Activated CD8-positive, alpha-beta memory T cell treated with anti-CD3 and anti-CD28 coated beads for 36 hours (primary cell): ENCODE measurements at regions not wholly inside any gene's neighbourhood (a gene's known extent, or its start where the extent isn't known, plus 50 kb on each side); places are given as distances from the start of the nearest gene placed in this dataset.
"Not testable (repeated sequence)": the region's sequence is repeated elsewhere in the genome, so short reads cannot be mapped to it uniquely, and the experiment has no call there.

Source experiments
- CTCF ChIA-PET: fragments of 350-600 bp; sonication (Branson Sonifier 250); formaldehyde crosslinking; loops from one replicate; lab custom pipeline; 2021; ENCODE audit warnings: antibody characterized with exemption; lab: Charles Lee
- POLR2A ChIA-PET: fragments of 350-600 bp; sonication (Branson Sonifier 250); formaldehyde crosslinking; loops from one replicate; lab custom pipeline; 2021; ENCODE audit warnings: antibody characterized with exemption; lab: Charles Lee

DNA sequence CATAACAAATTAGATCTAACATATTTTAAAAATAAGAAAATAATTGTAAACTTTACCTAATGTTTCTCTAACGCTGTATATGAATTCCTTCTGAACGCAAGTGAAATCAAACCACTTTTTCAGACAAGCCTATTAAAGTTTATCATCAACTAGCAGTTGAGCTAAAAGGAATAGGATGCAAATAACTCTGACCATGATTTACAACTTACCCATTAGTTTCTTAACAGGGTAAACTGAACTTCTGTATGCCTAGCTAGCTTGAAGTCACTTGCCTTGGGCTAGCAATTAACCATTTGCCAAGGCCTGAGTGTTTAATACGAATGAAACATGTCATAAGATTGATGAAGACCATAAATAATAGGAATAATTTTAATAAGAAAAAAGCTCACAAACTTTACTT, 762.7 kb upstream of the ARRDC3 start:
- ChIA-PET POLR2A (no interaction called here), CTCF (no interaction called here)

DNA sequence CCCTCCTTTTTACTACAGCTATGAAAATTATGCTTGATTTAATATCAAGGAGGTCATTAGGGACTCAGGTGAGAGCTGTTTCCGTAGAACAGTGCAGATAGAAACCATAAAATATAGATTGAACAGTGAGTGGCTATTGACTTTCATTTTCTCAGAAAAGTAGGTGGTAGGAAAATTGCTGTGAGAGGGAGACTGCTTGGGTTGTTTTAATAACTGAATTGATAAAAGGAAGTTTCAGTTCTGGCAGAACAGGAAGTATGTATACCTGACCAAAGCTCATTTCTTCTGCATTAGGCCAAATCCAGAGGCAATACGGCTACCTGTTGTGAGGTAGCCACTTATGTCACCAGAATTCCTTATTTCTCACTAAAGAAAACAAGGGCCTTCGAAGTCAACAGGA, 761.7 kb upstream of the ARRDC3 start:
- POLR2A ChIA-PET = no interaction called here

DNA sequence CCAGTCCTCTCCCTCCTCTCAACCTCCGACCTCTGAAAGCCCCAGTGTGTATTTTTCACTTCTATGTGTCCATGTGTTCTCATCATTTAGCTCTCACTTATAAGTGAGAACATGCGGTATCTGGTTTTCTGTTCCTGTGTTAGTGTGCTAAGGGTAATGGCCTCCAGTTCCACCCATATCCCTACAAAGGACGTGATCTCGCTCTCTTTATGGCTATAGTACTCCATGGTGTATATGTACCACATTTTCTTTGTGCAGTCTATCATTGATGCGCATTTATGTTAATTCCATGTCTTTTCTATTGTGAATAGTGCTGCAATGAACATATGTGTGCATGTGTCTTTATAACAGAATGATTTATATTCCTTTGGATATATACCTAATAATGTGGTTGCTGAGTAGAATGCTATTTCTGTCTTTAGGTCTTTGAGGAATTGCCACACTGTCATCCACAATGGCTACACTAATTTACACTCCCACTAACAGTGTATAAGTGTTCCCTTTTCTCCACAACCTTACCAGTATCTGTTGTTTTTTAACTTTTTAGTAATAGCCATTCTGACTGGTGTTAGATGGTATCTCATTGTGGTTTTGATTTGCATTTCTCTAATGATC, 749.3 kb upstream of the ARRDC3 start:
- CTCF ChIA-PET, POLR2A ChIA-PET: not testable (repeated sequence)

More for the DNA sequence above, 761.7 kb upstream of the ARRDC3 start:
- CTCF ChIA-PET = no interaction called here

DNA sequence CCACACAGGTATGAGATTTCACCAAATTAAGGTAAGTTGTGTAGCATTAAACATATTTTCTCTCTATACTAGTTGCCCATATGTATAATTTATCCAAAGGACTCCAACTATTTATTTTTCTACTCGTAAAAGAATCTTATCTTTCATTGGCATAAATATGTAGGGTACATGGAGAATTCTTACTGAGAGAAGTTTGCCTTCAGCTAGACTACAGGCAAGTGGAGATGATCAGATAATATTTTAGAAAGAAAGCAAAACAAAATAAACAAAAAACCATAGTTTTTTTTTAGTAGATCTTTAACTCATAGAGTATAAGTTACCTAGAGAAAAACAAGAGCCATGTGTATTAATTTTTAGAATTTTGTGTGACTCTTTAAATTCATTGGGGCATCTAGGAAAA, 743.1 kb upstream of the ARRDC3 start:
- POLR2A ChIA-PET = no interaction called here
- CTCF ChIA-PET = no interaction called here

DNA sequence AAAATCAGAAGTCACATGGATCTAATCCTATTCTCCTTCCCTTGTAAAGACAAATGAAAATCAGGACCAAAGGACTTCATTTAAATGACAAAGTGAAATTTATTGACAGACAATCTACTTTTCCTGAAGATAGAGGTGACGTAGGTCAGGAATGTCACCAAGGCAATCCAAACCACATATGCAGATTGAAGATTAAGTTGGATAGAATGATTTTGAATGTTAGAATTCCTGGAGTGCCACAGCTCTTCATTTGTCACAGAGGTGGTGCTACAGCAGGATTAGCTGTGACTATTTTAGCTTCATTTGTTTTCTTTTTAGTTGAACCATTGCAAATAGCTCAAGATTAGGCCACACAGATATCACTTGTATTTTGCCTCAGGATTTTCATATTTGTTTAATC, 736.0 kb upstream of the ARRDC3 start:
- ChIA-PET POLR2A (no interaction called here), CTCF (no interaction called here)

DNA sequence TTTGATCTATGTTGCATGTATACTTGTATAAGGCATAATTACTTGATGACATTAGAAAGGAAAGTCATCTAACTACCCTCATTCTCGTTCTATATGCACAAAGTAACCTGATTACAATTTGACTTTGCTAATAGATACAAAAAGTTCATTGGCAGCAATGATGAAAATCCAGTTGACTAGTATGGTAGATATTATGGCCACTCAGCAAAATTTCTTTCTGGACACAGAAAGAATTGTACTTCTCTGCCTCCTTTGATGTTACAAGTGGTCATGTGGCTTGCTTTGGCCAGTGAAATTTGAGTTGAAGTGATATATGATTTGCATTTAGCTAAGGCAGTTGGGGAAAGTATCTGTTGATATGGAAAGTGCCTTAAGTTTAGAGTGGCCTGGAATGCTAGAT, 723.7 kb upstream of the ARRDC3 start:
- ChIA-PET CTCF (no interaction called here), POLR2A (no interaction called here)

DNA sequence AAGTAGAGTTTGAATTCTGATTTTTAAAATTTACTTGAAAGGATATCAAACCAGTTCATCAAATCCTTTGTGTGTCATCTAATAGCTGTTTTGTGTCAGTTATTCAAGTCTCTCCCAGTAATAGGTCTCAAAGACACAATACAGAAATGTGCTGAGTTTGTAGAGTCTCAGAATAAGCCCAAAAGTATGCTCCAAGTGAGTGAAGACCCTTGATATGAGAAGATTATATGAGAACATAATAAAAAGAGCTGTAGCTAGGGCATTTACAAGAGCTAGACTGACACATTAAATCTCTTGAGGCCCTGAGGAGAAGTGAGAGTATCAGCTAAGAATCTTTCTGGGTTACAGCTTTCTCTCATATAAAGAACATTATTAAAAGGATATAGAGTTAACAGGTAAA, 721.0 kb upstream of the ARRDC3 start:
- CTCF ChIA-PET = no interaction called here

DNA sequence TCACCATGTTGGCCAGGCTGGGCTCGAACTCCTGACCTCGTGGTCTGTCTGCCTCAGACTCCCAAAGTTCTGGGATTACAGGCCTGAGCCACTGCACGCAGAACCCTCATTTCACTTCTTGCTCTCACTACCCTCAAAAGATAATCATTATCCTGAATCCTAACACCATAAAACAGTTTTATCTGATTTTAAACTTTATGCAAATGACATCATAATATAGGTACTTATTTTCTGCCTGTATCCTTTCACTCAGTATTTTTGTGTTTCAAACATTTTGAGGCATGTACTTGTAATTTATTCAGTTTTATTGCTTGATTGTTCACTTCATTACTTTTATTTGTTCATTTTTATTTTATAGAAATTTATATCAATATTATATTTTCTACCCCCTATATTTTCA, 719.2 kb upstream of the ARRDC3 start:
- POLR2A ChIA-PET = no interaction called here
- CTCF ChIA-PET = no interaction called here

More for the DNA sequence above, 721.0 kb upstream of the ARRDC3 start:
- POLR2A ChIA-PET = interaction anchor here (0.7 kb wide), 1 partner anchor 1694 kb away, joined by 3 read pairs; the partner anchor contains the start of gene CETN3

DNA sequence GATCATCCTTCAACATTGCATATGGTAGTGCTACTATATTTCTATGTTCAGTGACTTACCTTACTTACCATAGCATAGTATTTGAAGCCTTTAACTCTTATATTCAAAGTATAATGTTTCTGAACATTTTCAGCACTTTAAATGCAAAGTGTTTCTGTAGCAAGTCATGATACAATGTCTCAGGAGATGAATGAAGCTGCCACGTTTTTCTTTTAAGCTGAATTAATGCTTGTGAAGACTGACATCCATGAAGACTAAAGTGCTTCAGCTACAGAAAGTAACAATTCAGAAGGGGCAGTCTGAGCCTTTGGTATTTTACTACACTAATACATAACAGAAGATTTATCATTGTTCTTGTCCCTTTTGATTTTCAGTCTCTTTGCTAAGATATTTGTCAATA, 709.1 kb upstream of the ARRDC3 start:
- POLR2A ChIA-PET = no interaction called here

DNA sequence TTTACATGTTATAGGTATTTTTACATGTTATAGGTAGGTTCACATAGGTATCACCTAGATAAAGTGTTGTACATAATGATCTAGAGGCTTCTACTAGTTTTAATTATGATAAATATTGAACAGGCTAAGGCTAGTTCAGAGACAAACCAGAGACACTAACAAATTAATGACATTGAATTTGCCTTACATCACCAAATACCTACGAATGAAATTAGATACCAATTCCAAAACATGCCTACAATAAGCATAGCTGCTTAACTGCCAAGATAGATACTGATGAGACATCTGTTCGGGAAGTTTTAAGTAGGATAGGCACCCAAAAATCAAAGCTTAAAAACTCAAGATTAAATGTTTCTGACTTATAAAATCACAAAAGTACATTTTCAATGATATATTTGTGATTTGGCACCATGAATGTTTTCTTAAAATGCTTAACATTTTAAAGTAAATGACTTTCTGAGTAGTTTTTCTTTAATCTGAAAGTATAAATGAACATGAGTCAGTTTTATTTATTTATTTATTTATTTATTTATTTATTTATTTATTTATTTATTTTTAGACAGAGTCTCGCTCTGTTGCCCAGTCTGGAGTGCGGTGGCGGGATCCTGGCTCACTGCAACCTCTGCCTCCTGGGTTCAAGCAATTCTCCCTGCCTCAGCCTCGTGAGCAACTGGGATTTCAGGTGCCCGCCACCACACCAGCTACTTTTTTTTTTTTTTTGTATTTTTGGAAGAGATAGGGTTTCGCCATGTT, 703.1 kb upstream of the ARRDC3 start:
- ChIA-PET POLR2A (no interaction called here), CTCF (no interaction called here)

More for the DNA sequence above, 709.1 kb upstream of the ARRDC3 start:
- CTCF ChIA-PET = no interaction called here

DNA sequence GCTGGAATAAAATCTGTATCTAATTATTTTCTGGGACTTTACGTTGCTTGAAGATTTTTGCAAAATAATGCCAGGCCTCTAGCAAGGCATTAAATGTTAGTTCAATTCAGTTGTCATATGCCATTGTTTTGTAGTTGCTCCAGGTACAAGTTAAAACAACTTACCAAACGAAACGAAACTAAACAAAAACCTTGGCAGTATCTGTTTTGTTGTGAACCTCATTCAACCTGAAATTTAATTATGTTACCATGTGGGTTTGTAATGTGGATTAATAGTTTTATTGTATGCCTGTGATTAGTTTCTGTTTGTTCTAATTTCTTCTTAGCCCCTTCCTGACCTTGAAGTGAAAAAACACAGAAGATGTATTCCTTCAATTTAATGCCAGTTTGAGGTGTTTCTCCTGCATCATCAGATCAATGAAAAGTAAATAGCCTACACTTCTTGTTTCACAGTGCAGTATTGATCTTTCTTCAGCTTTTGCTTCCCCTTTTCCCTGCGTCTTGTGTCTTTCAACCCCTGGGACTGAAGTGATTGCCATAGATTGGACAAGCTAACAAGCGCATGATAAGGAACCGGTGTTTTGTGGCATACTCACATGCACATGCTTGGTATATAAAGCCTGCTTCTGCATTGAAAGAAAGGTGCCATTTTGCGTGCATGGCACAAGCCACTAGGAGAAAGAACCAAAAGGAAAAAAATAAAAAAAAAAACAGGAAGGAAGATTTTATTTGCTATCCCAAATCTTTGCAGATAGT, 699.0 kb upstream of the ARRDC3 start:
- ChIA-PET CTCF (no interaction called here), POLR2A (no interaction called here)

DNA sequence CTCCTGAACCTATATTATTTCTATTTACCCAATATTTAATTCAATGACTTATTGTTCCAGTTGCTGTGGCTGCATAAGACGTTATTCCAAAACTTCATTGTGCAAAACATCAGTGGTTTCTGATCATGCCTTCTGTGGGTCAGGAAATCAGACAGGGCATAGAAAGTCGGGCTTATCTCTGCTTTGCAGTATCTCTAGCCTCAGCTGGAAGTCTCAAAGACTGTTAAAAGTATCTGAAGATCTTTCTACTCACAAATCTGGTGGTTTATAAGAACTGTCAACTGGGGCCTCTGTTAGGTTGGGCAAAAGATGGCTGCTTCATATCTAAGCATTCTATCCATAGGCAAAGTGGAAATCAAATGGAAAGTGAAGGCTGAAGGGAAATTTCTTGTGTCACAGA, 687.7 kb upstream of the ARRDC3 start:
- ChIA-PET POLR2A (no interaction called here), CTCF (no interaction called here)

DNA sequence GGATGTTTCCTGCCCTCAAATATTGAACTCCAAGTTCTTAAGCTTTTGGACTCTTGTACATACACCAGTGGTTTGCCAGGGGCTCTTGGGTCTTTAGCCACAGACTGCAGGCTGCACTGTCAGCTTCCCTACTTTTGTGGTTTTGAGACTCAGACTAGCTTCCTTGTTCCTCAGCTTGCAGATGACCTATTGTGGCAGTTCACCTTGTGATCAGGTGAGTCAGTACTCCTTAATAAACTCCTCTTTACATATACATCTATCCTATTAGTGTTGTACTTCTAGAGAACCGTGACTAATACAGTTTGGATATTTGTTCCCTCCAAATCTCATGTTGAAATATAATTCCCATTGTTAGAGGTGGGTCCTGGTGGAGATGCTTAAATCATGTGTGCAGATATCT, 681.9 kb upstream of the ARRDC3 start:
- ChIA-PET POLR2A (no interaction called here), CTCF (no interaction called here)

DNA sequence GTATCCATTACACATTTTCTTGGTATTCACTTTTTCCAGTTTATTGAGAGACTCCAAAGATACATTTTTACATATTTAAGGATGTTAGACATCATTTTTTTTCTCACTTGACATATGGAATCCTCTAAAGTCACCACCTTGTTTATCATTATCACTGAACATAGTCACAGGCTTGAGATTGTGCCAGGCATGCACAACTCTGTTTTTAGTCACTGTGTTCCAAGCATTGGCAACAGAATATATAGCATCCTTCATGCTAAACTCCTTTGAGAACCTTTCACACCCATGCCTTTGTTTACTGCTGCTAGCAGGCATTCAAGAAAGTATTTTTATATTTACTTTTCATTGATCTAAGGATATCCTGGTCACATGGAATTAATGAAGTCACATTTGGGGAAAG, 668.6 kb upstream of the ARRDC3 start:
- ChIA-PET CTCF (no interaction called here), POLR2A (no interaction called here)

DNA sequence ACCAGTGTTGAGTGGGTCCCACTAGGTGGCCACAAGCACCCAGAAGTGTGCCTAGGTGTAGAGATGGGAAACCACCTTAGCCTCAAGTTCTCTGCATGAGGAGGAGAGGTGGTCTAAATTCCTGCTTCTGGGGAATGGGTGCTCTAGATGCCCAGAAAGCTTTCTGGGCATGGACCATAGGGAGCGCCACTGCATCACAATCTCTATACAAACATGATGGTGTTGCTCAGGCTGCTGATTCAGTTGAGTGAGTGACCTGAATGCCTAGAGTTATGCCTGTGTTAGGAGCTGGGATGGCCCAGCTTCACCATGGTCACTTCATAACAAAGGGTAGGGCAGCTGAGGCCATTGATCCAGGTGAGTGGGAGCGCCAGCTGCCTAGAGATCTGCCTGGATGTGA, 667.9 kb upstream of the ARRDC3 start:
- ChIA-PET CTCF (no interaction called here), POLR2A (no interaction called here)

DNA sequence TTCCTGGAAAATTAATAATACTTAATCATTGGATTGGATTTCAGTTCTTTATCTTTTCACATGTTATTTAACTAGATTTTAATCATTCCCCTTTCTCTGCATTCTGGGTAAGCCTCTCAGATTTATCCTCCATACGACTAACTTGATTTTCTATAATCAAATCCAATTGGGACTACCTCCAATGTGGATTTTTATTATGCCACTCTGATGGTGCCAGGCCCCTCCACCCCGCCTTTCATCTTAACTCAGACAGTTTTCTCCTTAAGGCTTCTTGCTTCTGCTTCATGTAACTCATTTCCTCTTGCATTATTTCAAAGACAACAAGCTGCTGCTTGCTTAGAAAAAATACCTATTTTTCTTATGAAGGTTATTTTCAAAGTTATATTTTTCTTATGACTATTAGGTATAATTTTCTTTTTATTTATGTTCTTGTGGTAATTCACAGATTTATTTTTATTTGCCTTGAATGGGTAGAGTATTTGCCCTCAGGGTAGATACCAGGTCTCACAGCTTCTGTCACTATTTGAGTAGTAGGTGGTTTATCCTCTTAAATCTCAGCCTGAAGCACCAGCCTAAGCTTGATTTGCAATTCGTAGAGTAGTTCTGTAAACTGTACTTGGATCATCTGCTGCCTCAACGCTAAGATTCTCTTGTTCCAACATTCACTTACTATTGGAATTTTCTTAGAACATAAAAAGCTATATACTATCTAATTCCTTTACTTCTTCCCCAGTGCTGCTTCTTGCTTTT, 659.0 kb upstream of the ARRDC3 start:
- CTCF ChIA-PET = no interaction called here
- POLR2A ChIA-PET = no interaction called here

DNA sequence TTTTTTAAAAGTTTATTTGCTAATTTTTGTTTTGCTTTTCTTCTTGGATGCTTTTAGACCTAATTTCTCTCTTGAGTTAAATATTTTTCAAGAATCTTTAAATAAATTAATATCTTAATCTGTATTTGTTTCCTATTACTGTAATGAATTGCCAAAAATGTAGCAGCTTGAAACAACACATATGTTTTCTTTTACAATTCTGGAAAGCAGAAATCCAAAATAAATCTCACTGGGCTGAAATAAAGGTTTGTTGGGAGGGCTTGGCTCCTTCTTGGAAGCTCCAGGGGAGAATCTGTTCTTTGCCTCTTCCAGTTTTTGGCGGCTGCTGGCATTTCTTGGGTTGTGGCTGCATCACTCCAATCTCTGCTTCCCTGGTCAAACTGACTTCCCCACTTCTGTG, 658.1 kb upstream of the ARRDC3 start:
- POLR2A ChIA-PET = no interaction called here

DNA sequence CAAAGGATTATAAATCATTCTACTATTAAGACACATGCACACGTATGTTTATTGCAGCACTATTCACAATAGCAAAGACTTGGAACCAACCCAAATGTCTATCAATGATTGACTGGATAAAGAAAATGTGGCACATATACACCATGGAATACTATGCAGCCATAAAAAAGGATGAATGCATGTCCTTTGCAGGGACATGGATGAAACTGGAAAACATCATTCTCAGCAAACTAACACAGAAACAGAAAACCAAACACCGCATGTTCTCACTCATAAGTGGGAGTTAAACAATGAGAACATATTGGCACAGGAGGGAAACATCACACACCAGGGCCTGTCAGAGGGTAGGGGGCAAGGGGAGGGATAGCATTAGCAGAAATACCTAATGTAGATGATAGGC, 646.7 kb upstream of the ARRDC3 start:
- CTCF ChIA-PET, POLR2A ChIA-PET: not testable (repeated sequence)

More for the DNA sequence above, 658.1 kb upstream of the ARRDC3 start:
- CTCF ChIA-PET = no interaction called here

DNA sequence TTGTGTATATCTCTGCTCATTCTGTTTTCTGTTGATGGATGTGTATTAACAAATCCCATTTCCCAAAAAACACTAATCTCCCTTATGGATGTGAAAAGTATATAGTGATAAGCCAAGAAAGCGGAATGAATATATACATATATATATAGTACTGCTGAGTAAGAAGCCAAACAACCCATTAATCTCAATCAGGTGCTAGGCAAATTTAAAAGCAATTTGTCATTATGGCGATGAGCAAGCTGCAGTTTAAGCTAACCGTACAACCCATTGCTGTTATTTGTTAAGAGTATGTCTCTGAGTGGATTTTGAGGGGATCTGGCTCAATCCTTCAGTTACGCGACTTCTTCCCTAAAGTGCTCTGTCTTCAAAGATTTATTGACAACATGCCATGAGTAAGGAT, 640.4 kb upstream of the ARRDC3 start:
- POLR2A ChIA-PET = no interaction called here
- CTCF ChIA-PET = no interaction called here

DNA sequence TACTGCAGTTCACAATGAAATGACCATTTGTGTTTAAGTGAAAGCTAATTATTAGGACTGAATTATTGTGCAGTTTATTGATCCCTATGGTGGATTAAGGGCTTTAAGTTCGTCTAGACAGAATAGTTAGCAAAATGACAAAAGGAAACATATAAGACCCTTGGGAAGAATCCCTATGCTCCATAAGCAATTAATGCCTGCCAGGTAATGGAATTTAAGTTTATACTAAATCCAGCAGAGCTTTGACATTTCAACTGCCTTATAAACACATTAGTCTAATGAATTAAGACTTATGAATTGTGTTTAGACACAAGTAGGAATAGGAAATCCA, 640.0 kb upstream of the ARRDC3 start:
- POLR2A ChIA-PET = no interaction called here
- CTCF ChIA-PET = no interaction called here
